Activated CD4-positive, alpha-beta T cell treated with anti-CD3 and anti-CD28 coated beads, Interleukin-2, amount 10 ng/mL, durations not matched to agents 24 days and 14 days (primary cell): ENCODE measurements at regions not wholly inside any gene's neighbourhood (a gene's known extent, or its start where the extent isn't known, plus 50 kb on each side); places are given as distances from the start of the nearest gene placed in this dataset.

Experiments used
- DNase-seq: peaks from one replicate; pipeline ENCODE4 v3.0.0; 2022
- H3K27ac Mint-ChIP-seq: one replicate; pipeline ENCODE4 v1.8.0; 2022; ENCODE audit warnings: mild to moderate bottlenecking, mixed read lengths
- H3K27me3 Mint-ChIP-seq: one replicate; pipeline ENCODE4 v1.8.0; 2022; ENCODE audit warnings: mixed read lengths
- H3K36me3 Mint-ChIP-seq: one replicate; pipeline ENCODE4 v1.8.0; 2022; ENCODE audit warnings: low read depth, mild to moderate bottlenecking, mixed read lengths
- H3K4me1 Mint-ChIP-seq: one replicate; pipeline ENCODE4 v1.8.0; 2021; ENCODE audit warnings: mixed read lengths
- H3K4me3 Mint-ChIP-seq: one replicate; pipeline ENCODE4 v1.8.0; 2022; ENCODE audit warnings: mild to moderate bottlenecking, moderate library complexity, mixed read lengths
- H3K9me3 Mint-ChIP-seq: one replicate; pipeline ENCODE4 v1.8.0; 2021; ENCODE audit warnings: mixed read lengths
- intact Hi-C: fragments of 100-400 bp; cut with micrococcal nuclease; formaldehyde crosslinking; loops from one replicate; pipeline ENCODE4 v1.15.1; 2023

GRCh38 chr6:141562186-141562811, 570.4 kb upstream of the GJE1 start:
- intact Hi-C loops, result loop anchor here (1.0 to 10.0 kb wide), 5 partner anchors 80 to 1680 kb away; no protein-coding TSS in a partner anchor
- H3K27me3 Mint-ChIP-seq, result peaks cover 2% of the 10 kb centered on the region
- H3K4me1 Mint-ChIP-seq, result peaks cover 19% of the 10 kb centered on the region
- DNase-seq, result peak; percentile 59
- peak overlapping the region; percentile 35 for H3K27ac Mint-ChIP-seq
- peak overlapping the region; percentile 83 for H3K4me3 Mint-ChIP-seq
- no peaks in the 10 kb centered on the region for H3K9me3 Mint-ChIP-seq
- H3K36me3 Mint-ChIP-seq, result no peaks in the 10 kb centered on the region

- Mint-ChIP-seq H3K27ac (no peak overlapping the region), H3K27me3 (peaks cover 2% of the 10 kb centered on the region), H3K4me1 (peaks cover 19% of the 10 kb centered on the region), H3K4me3 (no peak overlapping the region), H3K36me3 (no peaks in the 10 kb centered on the region), H3K9me3 (no peaks in the 10 kb centered on the region)
- DNase-seq, result no peak
- intact Hi-C loops, result loop anchor here (5.0 to 10.0 kb wide), 4 partner anchors 79 to 1679 kb away; no protein-coding TSS in a partner anchor
Measured at GRCh38 chr6:141561154-141561553, 571.6 kb upstream of the GJE1 start.

- intact Hi-C loops, result no loop called here
- no peak for DNase-seq
- Mint-ChIP-seq H3K9me3 (no peaks in the 10 kb centered on the region), H3K36me3 (no peaks in the 10 kb centered on the region), H3K27ac (no peak overlapping the region), H3K4me1 (no peaks in the 10 kb centered on the region), H3K27me3 (no peaks in the 10 kb centered on the region), H3K4me3 (no peak overlapping the region)
Measured at GRCh38 chr6:141552463-141552862, 580.3 kb upstream of the GJE1 start.

GRCh38 chr6:141552031-141552430, 580.7 kb upstream of the GJE1 start:
- no peaks in the 10 kb centered on the region for H3K9me3 Mint-ChIP-seq
- H3K27ac Mint-ChIP-seq, result no peak overlapping the region
- intact Hi-C loops, result no loop called here
- no peak for DNase-seq
- H3K27me3 Mint-ChIP-seq, result peaks cover under 1% of the 10 kb centered on the region
- no peaks in the 10 kb centered on the region for H3K36me3 Mint-ChIP-seq
- H3K4me1 Mint-ChIP-seq, result no peaks in the 10 kb centered on the region
- no peak overlapping the region for H3K4me3 Mint-ChIP-seq

GRCh38 chr6:141551318-141551717, 581.4 kb upstream of the GJE1 start:
- intact Hi-C loops, result no loop called here
- no peaks in the 10 kb centered on the region for H3K4me1 Mint-ChIP-seq
- H3K36me3 Mint-ChIP-seq, result no peaks in the 10 kb centered on the region
- DNase-seq, result no peak
- no peaks in the 10 kb centered on the region for H3K9me3 Mint-ChIP-seq
- no peak overlapping the region for H3K4me3 Mint-ChIP-seq
- H3K27ac Mint-ChIP-seq, result no peak overlapping the region
- peaks cover 3% of the 10 kb centered on the region for H3K27me3 Mint-ChIP-seq

- Mint-ChIP-seq H3K27ac (no peak overlapping the region), H3K27me3 (peaks cover 5% of the 10 kb centered on the region), H3K36me3 (no peaks in the 10 kb centered on the region), H3K9me3 (no peaks in the 10 kb centered on the region), H3K4me1 (no peaks in the 10 kb centered on the region), H3K4me3 (no peak overlapping the region)
- no peak for DNase-seq
- intact Hi-C loops, result no loop called here
Measured at GRCh38 chr6:141550471-141550870, 582.3 kb upstream of the GJE1 start.

GRCh38 chr6:141548966-141549365, 583.8 kb upstream of the GJE1 start:
- Mint-ChIP-seq H3K27ac (no peak overlapping the region), H3K9me3 (no peaks in the 10 kb centered on the region), H3K4me3 (no peak overlapping the region), H3K4me1 (no peaks in the 10 kb centered on the region), H3K36me3 (no peaks in the 10 kb centered on the region), H3K27me3 (peaks cover 5% of the 10 kb centered on the region)
- intact Hi-C loops, result no loop called here
- no peak for DNase-seq

- no peaks in the 10 kb centered on the region for H3K36me3 Mint-ChIP-seq
- H3K4me1 Mint-ChIP-seq, result peaks cover 2% of the 10 kb centered on the region
- no peak for DNase-seq
- H3K9me3 Mint-ChIP-seq, result no peaks in the 10 kb centered on the region
- H3K27me3 Mint-ChIP-seq, result peaks cover 1% of the 10 kb centered on the region
- intact Hi-C loops, result no loop called here
- no peak overlapping the region for H3K4me3 Mint-ChIP-seq
- H3K27ac Mint-ChIP-seq, result no peak overlapping the region
Measured at GRCh38 chr6:141541581-141542324, 591.0 kb upstream of the GJE1 start.

- H3K4me3 Mint-ChIP-seq, result no peak overlapping the region
- intact Hi-C loops, result no loop called here
- H3K9me3 Mint-ChIP-seq, result no peaks in the 10 kb centered on the region
- no peak overlapping the region for H3K27ac Mint-ChIP-seq
- no peaks in the 10 kb centered on the region for H3K36me3 Mint-ChIP-seq
- no peaks in the 10 kb centered on the region for H3K27me3 Mint-ChIP-seq
- DNase-seq, result no peak
- peaks cover 2% of the 10 kb centered on the region for H3K4me1 Mint-ChIP-seq
Measured at GRCh38 chr6:141540207-141540606, 592.5 kb upstream of the GJE1 start.

- Mint-ChIP-seq H3K36me3 (no peaks in the 10 kb centered on the region), H3K4me3 (no peak overlapping the region), H3K9me3 (no peaks in the 10 kb centered on the region), H3K27me3 (peaks cover 2% of the 10 kb centered on the region), H3K4me1 (peaks cover 2% of the 10 kb centered on the region), H3K27ac (no peak overlapping the region)
- intact Hi-C loops, result no loop called here
- DNase-seq, result no peak
Measured at GRCh38 chr6:141539617-141540016, 593.1 kb upstream of the GJE1 start.

GRCh38 chr6:141532211-141532610, 600.5 kb upstream of the GJE1 start:
- intact Hi-C loops, result no loop called here
- no peaks in the 10 kb centered on the region for H3K36me3 Mint-ChIP-seq
- no peaks in the 10 kb centered on the region for H3K9me3 Mint-ChIP-seq

GRCh38 chr6:141531040-141531439, 601.7 kb upstream of the GJE1 start:
- Mint-ChIP-seq H3K4me3 (no peak overlapping the region), H3K36me3 (no peaks in the 10 kb centered on the region), H3K4me1 (no peaks in the 10 kb centered on the region), H3K9me3 (no peaks in the 10 kb centered on the region), H3K27me3 (peaks cover 7% of the 10 kb centered on the region), H3K27ac (no peak overlapping the region)
- intact Hi-C loops, result no loop called here
- DNase-seq, result no peak

More at GRCh38 chr6:141532211-141532610, 600.5 kb upstream of the GJE1 start:
- Mint-ChIP-seq H3K4me3 (no peak overlapping the region), H3K4me1 (no peaks in the 10 kb centered on the region), H3K27me3 (peaks cover 5% of the 10 kb centered on the region), H3K27ac (no peak overlapping the region)
- DNase-seq, result no peak

GRCh38 chr6:141528596-141528995, 604.1 kb upstream of the GJE1 start:
- H3K9me3 Mint-ChIP-seq, result no peaks in the 10 kb centered on the region
- intact Hi-C loops, result no loop called here
- no peak for DNase-seq
- peaks cover 7% of the 10 kb centered on the region for H3K27me3 Mint-ChIP-seq
- no peak overlapping the region for H3K4me3 Mint-ChIP-seq
- H3K4me1 Mint-ChIP-seq, result no peaks in the 10 kb centered on the region
- H3K27ac Mint-ChIP-seq, result no peak overlapping the region
- no peaks in the 10 kb centered on the region for H3K36me3 Mint-ChIP-seq

GRCh38 chr6:141526985-141527384, 605.7 kb upstream of the GJE1 start:
- H3K27me3 Mint-ChIP-seq, result peaks cover 7% of the 10 kb centered on the region
- H3K36me3 Mint-ChIP-seq, result no peaks in the 10 kb centered on the region
- H3K9me3 Mint-ChIP-seq, result no peaks in the 10 kb centered on the region
- no peak for DNase-seq
- H3K4me3 Mint-ChIP-seq, result no peak overlapping the region
- no peak overlapping the region for H3K27ac Mint-ChIP-seq
- H3K4me1 Mint-ChIP-seq, result no peaks in the 10 kb centered on the region
- intact Hi-C loops, result no loop called here
